Osteoblast (primary cell): ENCODE measurements at regions not wholly inside any gene's neighbourhood (a gene's known extent, or its start where the extent isn't known, plus 50 kb on each side); places are given as distances from the start of the nearest gene placed in this dataset.
"Not testable (repeated sequence)": the region's sequence is repeated elsewhere in the genome, so short reads cannot be mapped to it uniquely, and the experiment has no call there.

ENCODE experiments used
- DNase-seq: peaks from one replicate; pipeline ENCODE4 v3.0.0; 2011; ENCODE audit warnings: low spot score, mixed read lengths; ENCODE audit not compliant: insufficient read length; ENCODE audit errors: missing footprints
- H2AFZ ChIP-seq: 2 replicates; pipeline ENCODE4 v1.6.0; 2011; ENCODE audit warnings: mild to moderate bottlenecking, low read length
- H3K27ac ChIP-seq: 2 replicates; pipeline ENCODE4 v1.5.1; 2011; ENCODE audit warnings: mild to moderate bottlenecking, low read depth, low read length, moderate library complexity
- H3K27me3 ChIP-seq: 2 replicates; pipeline ENCODE4 v1.6.0; 2012; ENCODE audit warnings: mild to moderate bottlenecking, control low read depth, inconsistent platforms, low read length, moderate library complexity; ENCODE audit not compliant: insufficient read depth
- H3K36me3 ChIP-seq: 2 replicates; pipeline ENCODE4 v1.5.1; 2011; ENCODE audit warnings: mild to moderate bottlenecking, low read length, control low read depth, moderate library complexity; ENCODE audit not compliant: insufficient read depth
- H3K4me1 ChIP-seq: 2 replicates; pipeline ENCODE4 v1.5.1; 2011; ENCODE audit warnings: mild to moderate bottlenecking, low read length, control low read depth, moderate library complexity; ENCODE audit not compliant: insufficient read depth
- H3K4me2 ChIP-seq: 2 replicates; pipeline ENCODE4 v1.6.0; 2011; ENCODE audit warnings: mild to moderate bottlenecking, low read length; ENCODE audit not compliant: insufficient read depth
- H3K4me3 ChIP-seq: fragments of 200-600 bp; sonication (generic); 3 replicates; pipeline ENCODE4 v1.5.1; 2012; ENCODE audit warnings: mild to moderate bottlenecking, low read length, inconsistent platforms; ENCODE audit not compliant: insufficient read depth
- H3K79me2 ChIP-seq: 2 replicates; pipeline ENCODE4 v1.6.0; 2012; ENCODE audit warnings: mild to moderate bottlenecking, low read length, control low read depth, inconsistent platforms; ENCODE audit not compliant: insufficient read depth
- H3K9me3 ChIP-seq: 2 replicates; pipeline ENCODE4 v1.5.1; 2011; ENCODE audit warnings: low read depth, low read length, control low read depth
- H4K20me1 ChIP-seq: 2 replicates; pipeline ENCODE4 v1.6.0; 2012; ENCODE audit warnings: mild to moderate bottlenecking, low read length, control low read depth; ENCODE audit not compliant: insufficient read depth
- TF ChIP-seq, protein P1 (sequence below): IDR thresholded peaks from 2 replicates; pipeline ENCODE4 v1.5.1; 2011; ENCODE audit warnings: mild to moderate bottlenecking, low read depth, low read length, moderate library complexity; ENCODE audit errors: extremely low read depth

DNA sequence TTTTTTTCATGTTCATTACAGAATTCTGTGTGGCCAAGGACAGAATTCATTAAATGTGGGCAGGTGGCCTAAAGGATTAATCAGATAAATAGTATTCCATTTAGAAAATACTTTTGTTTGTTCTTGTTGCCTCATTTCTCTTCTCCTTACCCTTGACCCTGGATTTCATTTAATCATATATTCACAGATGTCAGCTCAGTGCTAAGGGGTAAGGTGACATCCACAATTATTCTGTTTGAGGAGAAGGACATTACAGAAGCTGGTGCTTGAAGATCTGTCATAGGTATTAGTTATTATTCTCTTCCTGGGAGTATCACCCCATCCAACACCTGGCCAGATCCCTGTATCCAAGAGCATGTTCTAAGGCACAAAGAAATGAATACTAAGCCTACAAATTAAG, 961.1 kb downstream of the XPNPEP1 start:
- no peaks in the 10 kb centered on the region for H3K79me2 ChIP-seq
- no peaks in the 10 kb centered on the region for H3K4me1 ChIP-seq
- H3K27me3 ChIP-seq, result no peaks in the 10 kb centered on the region
- H3K4me2 ChIP-seq, result no peak overlapping the region
- H3K4me3 ChIP-seq, result no peak overlapping the region
- no peaks in the 10 kb centered on the region for H3K9me3 ChIP-seq
- H4K20me1 ChIP-seq, result no peaks in the 10 kb centered on the region
- no peaks in the 10 kb centered on the region for H3K36me3 ChIP-seq
- H3K27ac ChIP-seq, result no peak overlapping the region
- H2AFZ ChIP-seq, result no peak overlapping the region
- DNase-seq, result no peak
- TF ChIP-seq, protein P1, sequence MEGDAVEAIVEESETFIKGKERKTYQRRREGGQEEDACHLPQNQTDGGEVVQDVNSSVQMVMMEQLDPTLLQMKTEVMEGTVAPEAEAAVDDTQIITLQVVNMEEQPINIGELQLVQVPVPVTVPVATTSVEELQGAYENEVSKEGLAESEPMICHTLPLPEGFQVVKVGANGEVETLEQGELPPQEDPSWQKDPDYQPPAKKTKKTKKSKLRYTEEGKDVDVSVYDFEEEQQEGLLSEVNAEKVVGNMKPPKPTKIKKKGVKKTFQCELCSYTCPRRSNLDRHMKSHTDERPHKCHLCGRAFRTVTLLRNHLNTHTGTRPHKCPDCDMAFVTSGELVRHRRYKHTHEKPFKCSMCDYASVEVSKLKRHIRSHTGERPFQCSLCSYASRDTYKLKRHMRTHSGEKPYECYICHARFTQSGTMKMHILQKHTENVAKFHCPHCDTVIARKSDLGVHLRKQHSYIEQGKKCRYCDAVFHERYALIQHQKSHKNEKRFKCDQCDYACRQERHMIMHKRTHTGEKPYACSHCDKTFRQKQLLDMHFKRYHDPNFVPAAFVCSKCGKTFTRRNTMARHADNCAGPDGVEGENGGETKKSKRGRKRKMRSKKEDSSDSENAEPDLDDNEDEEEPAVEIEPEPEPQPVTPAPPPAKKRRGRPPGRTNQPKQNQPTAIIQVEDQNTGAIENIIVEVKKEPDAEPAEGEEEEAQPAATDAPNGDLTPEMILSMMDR, result no peak

DNA sequence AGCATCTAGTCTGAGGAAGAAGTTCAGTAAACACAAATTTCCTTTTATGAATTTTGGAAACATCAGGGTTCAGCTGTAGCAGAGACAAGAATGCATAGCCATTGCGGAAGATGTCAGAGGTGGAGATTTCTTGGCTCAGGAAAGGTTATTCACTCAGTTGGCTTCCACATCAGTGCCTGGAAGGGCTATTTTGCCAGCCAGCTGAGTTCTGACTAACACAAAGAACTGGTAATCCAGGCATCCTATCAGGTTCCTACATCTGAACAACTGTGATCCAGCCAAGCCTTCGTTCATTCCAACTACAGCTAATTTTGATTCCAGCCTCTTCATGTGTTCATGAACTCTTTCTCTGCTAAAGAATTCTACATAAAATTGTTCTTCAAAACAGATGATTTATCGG, 965.6 kb downstream of the XPNPEP1 start:
- H3K27me3 ChIP-seq, result no peaks in the 10 kb centered on the region
- H3K27ac ChIP-seq, result no peak overlapping the region
- no peaks in the 10 kb centered on the region for H3K4me1 ChIP-seq
- no peak for DNase-seq
- no peaks in the 10 kb centered on the region for H3K9me3 ChIP-seq
- no peak overlapping the region for H3K4me2 ChIP-seq
- H3K79me2 ChIP-seq, result no peaks in the 10 kb centered on the region
- TF ChIP-seq, protein P1, result no peak
- H4K20me1 ChIP-seq, result no peaks in the 10 kb centered on the region
- no peaks in the 10 kb centered on the region for H3K36me3 ChIP-seq
- H3K4me3 ChIP-seq, result no peak overlapping the region
- H2AFZ ChIP-seq, result no peak overlapping the region

DNA sequence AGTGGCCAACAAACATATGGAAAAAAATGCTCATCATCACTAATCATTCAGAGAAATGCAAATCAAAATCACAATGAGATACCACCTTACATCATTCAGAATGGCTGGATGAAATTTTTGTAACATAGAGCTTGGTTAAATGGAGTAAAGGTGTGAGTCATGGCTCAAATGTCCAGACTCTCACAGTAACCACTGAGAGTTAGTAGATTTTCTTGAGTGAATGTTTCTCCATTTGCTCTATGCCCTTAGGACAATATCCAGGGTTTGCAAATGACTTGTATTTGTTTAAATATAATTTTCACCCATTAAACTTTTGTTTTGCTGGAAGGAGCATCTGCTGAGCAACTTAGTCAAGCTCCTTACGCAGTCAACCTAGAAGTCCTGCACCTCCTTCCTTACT, 967.2 kb downstream of the XPNPEP1 start:
- no peak overlapping the region for H3K4me2 ChIP-seq
- no peak overlapping the region for H3K27ac ChIP-seq
- no peaks in the 10 kb centered on the region for H3K36me3 ChIP-seq
- no peak for DNase-seq
- no peak overlapping the region for H3K4me3 ChIP-seq
- TF ChIP-seq, protein P1, result no peak
- H3K27me3 ChIP-seq, result no peaks in the 10 kb centered on the region
- H2AFZ ChIP-seq, result no peak overlapping the region
- no peaks in the 10 kb centered on the region for H3K9me3 ChIP-seq
- no peaks in the 10 kb centered on the region for H4K20me1 ChIP-seq
- no peaks in the 10 kb centered on the region for H3K79me2 ChIP-seq
- no peaks in the 10 kb centered on the region for H3K4me1 ChIP-seq

DNA sequence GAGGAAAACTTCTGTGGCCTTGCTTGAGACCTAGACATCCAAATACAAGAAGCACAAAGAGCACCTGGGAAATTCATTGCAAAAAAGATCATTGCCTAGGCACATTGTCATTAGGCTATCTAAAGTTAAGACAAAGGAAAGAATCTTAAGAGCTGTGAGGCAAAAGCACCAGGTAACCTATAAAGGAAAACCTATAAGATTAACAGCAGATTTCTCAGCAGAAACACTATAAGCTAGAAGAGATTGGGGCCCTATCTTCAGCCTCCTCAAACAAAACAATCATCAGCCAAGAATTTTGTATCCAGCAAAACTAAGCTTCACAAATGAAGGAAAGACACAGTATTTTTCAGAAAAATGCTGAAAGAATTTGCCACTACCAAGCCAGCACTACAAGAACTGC, 1003.3 kb downstream of the XPNPEP1 start:
- not testable (repeated sequence) for H3K9me3 ChIP-seq

More for the DNA sequence above, 1003.3 kb downstream of the XPNPEP1 start:
- not testable (repeated sequence) for H3K79me2 ChIP-seq, H3K27me3 ChIP-seq, H3K4me3 ChIP-seq, H4K20me1 ChIP-seq, H3K27ac ChIP-seq, H3K4me1 ChIP-seq, H2AFZ ChIP-seq, DNase-seq, H3K36me3 ChIP-seq, H3K4me2 ChIP-seq
